ENCODE measurements at regions not wholly inside any gene's neighbourhood (a gene's known extent, or its start where the extent isn't known, plus 50 kb on each side); places are given as distances from the start of the nearest gene placed in this dataset.
"Not testable (repeated sequence)": the region's sequence is repeated elsewhere in the genome, so short reads cannot be mapped to it uniquely, and the experiment has no call there.

DNA sequence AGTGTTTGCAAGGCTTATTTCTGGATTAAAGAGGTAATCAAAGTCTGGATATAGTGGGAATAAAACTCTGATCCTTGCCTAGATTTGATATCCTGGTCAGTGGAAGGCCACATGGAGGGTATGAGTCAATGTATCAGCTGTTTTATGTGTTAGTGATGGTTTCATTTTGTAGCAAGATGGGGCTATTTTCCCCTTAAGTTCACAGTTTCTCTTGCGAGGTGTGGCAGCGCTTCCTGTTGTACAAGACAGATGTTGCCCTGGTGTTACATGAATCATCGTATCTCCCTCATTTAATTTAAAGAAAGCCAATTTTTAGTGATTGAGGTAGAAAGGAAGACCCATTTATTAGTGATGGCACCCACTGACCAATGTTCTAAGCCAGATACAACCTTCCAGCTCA is 220.2 kb downstream of the DUSP10 start:
- TF ChIP-seq, protein P1, sequence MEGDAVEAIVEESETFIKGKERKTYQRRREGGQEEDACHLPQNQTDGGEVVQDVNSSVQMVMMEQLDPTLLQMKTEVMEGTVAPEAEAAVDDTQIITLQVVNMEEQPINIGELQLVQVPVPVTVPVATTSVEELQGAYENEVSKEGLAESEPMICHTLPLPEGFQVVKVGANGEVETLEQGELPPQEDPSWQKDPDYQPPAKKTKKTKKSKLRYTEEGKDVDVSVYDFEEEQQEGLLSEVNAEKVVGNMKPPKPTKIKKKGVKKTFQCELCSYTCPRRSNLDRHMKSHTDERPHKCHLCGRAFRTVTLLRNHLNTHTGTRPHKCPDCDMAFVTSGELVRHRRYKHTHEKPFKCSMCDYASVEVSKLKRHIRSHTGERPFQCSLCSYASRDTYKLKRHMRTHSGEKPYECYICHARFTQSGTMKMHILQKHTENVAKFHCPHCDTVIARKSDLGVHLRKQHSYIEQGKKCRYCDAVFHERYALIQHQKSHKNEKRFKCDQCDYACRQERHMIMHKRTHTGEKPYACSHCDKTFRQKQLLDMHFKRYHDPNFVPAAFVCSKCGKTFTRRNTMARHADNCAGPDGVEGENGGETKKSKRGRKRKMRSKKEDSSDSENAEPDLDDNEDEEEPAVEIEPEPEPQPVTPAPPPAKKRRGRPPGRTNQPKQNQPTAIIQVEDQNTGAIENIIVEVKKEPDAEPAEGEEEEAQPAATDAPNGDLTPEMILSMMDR (IDR thresholded peaks at IDR 0.05; ENCODE audit: low read depth, low read length) = no peak
- DNase-seq (ENCODE audit: low read depth, low spot score) = no peak
- in situ Hi-C loops (cut with HindIII; ENCODE audit: low sequenced_read_pairs) = no loop called here
- H3K4me3 ChIP-seq (ENCODE audit: low read depth, low read length) = no peak overlapping the region

DNA sequence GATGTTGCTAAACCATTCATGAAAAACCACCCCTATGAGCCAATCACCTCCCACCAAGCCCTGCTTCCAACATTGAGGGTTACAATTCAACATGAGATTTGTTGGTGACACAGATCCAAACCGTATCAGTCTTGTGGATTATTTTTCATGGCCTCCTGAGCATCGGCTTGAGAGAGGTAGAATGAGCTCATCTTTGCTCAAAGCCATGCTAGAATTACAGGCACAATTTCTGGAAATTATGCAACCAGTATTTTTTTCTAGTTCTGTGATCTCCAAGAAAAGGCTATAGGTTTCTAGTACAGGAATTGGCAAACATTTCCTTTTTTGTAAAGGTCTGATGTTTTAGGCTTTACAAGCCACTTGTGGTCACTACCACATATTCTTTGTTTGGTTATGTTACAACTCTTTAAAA is 219.4 kb downstream of the DUSP10 start:
- in situ Hi-C loops (cut with HindIII; ENCODE audit: low sequenced_read_pairs) = no loop called here
- TF ChIP-seq, protein P1 (IDR thresholded peaks at IDR 0.05; ENCODE audit: low read depth, low read length) = no peak
- no peak overlapping the region for H3K4me3 ChIP-seq (ENCODE audit: low read depth, low read length)
- DNase-seq (ENCODE audit: low read depth, low spot score) = no peak

DNA sequence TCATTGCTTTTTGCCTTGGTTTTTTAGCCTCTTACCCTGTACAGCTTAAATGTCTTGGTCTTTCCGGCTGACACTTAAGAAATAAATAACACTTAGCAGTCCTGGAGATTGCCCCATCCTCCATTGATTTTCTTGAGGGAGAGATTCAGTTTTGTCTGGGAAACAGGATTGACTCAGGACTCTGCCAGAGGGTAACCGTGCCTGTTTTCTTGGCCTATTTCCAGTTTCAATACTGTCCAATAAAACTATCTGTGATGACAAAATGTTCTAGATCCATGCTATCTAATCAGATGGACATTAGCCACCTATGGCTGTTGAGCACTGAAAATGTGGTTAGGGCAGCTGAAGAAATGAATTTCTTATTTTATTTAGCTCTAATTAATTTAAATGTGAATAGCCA is 216.1 kb downstream of the DUSP10 start:
- no peak for DNase-seq (ENCODE audit: low read depth, low spot score)
- in situ Hi-C loops (cut with HindIII; ENCODE audit: low sequenced_read_pairs) = no loop called here
- H3K4me3 ChIP-seq (ENCODE audit: low read depth, low read length) = no peak overlapping the region
- TF ChIP-seq, protein P1 (IDR thresholded peaks at IDR 0.05; ENCODE audit: low read depth, low read length) = no peak

DNA sequence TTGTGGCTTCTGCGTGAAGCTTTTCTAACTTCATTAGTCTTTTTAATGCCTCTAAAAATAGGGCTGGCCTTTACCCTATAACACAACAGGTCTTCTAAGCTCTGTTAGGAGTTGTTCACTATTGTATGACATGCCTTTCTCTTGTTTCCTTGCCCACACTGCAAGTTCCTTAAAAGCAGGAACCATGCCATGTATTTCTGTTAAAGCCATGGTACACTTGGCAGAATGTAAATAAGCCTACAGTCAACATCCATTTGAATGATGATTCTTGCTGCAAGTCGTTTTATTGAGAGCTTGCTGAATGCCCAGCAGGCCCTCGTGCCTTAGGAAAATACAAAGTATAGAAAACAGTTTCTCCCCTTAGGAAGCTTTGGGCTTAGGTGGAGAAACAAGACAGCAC is 214.6 kb downstream of the DUSP10 start:
- H3K4me3 ChIP-seq (ENCODE audit: low read depth, low read length) = no peak overlapping the region
- TF ChIP-seq, protein P1 (IDR thresholded peaks at IDR 0.05; ENCODE audit: low read depth, low read length) = no peak
- DNase-seq (ENCODE audit: low read depth, low spot score) = no peak
- in situ Hi-C loops (cut with HindIII; ENCODE audit: low sequenced_read_pairs) = no loop called here

DNA sequence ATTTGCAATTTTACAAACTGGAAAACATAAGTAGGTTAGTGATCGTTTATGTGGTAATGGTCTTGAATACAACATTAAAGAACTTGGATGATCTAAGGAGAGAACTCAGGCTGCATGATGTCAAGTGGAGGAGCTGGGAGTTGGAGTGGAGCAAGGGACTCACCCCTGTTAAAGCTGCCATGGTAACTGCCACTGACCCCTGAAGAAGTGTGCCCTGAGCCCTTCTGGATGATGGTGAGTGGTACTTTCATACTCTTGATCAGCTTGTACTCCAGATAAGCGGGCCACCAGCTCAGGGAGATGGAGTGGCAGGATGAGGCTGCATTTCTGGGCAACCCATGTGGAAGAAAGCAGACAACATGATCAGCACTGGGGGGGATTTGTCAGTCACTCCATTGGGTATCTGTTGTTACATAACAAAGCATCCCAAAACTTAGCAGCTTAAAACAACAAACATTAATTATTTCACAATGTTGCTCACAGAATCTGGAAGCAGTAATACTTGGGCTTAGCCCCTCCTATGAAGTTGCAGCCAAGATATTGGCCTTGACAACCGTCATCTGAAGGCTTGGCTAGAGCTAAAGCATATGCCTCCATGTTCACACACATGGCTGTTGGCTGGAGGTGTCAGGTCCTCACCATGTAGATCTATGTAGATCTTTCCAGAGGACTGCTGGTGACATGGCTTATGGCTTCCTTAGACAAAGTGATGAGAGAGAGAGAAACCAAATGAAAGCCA is 213.8 kb downstream of the DUSP10 start:
- TF ChIP-seq, protein P1 (IDR thresholded peaks at IDR 0.05; ENCODE audit: low read depth, low read length) = no peak
- in situ Hi-C loops (cut with HindIII; ENCODE audit: low sequenced_read_pairs) = no loop called here
- H3K4me3 ChIP-seq (ENCODE audit: low read depth, low read length) = no peak overlapping the region
- no peak for DNase-seq (ENCODE audit: low read depth, low spot score)

DNA sequence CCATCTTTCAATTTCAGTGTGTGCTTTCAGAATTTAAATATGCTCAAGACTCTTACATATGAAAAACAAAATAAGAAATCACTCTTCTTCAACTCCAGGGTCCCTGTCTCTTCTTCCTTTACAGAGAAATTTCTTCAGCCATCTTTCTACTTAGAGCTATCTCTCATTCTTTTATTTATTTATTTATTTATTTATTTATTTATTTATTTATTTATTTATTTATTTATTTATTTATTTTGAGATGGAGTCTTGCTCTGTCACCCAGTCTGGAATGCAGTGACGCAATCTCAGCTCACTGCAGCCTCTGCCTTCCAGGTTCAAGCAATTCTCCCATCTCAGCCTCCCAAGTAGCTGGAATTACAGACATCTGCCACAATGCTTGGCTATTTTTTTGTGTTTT is 211.7 kb downstream of the DUSP10 start:
- DNase-seq (ENCODE audit: low read depth, low spot score); H3K4me3 ChIP-seq (ENCODE audit: low read depth, low read length); in situ Hi-C loops (cut with HindIII; ENCODE audit: low sequenced_read_pairs): not testable (repeated sequence)

DNA sequence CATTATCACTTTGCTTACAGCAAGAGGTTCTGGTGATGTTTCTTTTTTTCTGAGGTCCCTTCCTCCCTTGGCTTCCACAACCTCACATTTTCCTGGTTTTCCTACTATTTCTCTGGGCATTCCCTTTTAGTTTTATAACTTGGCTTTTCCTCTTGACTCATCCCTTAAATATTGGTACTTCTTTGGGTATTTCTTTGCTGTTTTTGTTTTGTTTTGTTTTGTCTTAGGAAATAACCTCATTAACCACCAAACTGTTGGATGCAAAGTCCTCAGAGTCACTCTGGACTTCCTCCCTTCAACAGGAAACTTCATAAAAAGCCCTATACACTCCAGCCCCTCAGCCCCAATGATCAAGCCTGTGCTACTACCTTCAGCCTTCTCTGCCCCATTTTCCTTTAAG is 211.1 kb downstream of the DUSP10 start:
- TF ChIP-seq, protein P1 (IDR thresholded peaks at IDR 0.05; ENCODE audit: low read depth, low read length) = no peak
- in situ Hi-C loops (cut with HindIII; ENCODE audit: low sequenced_read_pairs) = no loop called here
- no peak overlapping the region for H3K4me3 ChIP-seq (ENCODE audit: low read depth, low read length)
- no peak for DNase-seq (ENCODE audit: low read depth, low spot score)

Measured in astrocyte of the spinal cord (primary cell).